Fibroblast of the aortic adventitia (primary cell): ENCODE measurements at regions not wholly inside any gene's neighbourhood (a gene's known extent, or its start where the extent isn't known, plus 50 kb on each side); places are given as distances from the start of the nearest gene placed in this dataset.

Experiments
- DNase-seq: peaks from one replicate; pipeline ENCODE4 v3.0.0-alpha.2; 2010; ENCODE audit warnings: low read depth
- H3K4me3 ChIP-seq: 2 replicates; pipeline ENCODE4 v1.5.1; 2011; ENCODE audit warnings: low read depth, mild to moderate bottlenecking, control low read depth, low read length, moderate library complexity
- TF ChIP-seq, protein P1 (sequence below): IDR thresholded peaks from 2 replicates; pipeline ENCODE4 v1.5.1; 2011; ENCODE audit warnings: mild to moderate bottlenecking, low read length, control low read depth, inconsistent platforms; ENCODE audit not compliant: insufficient read depth

DNA sequence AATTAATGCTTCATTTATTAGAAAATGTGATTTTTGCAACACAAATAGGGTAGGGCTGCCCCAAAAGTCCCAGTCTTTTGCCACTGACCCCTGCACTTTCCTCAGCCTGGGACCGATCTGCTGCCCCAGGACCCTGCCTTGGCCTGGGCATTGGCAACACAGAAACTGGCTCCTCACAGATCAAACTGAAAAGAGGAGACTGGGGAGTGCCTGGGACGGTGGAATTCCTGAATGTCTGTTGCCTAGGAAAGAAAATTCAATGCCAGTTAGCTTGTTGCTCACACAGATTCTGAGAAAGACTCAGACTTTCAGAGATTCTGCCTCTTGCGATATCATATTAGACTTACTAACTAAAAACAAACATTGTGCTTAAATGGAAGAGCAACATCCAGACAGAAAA, 211.2 kb downstream of the VAPA start:
- DNase-seq = no peak
- H3K4me3 ChIP-seq = no peak overlapping the region
- TF ChIP-seq, protein P1, sequence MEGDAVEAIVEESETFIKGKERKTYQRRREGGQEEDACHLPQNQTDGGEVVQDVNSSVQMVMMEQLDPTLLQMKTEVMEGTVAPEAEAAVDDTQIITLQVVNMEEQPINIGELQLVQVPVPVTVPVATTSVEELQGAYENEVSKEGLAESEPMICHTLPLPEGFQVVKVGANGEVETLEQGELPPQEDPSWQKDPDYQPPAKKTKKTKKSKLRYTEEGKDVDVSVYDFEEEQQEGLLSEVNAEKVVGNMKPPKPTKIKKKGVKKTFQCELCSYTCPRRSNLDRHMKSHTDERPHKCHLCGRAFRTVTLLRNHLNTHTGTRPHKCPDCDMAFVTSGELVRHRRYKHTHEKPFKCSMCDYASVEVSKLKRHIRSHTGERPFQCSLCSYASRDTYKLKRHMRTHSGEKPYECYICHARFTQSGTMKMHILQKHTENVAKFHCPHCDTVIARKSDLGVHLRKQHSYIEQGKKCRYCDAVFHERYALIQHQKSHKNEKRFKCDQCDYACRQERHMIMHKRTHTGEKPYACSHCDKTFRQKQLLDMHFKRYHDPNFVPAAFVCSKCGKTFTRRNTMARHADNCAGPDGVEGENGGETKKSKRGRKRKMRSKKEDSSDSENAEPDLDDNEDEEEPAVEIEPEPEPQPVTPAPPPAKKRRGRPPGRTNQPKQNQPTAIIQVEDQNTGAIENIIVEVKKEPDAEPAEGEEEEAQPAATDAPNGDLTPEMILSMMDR = no peak

DNA sequence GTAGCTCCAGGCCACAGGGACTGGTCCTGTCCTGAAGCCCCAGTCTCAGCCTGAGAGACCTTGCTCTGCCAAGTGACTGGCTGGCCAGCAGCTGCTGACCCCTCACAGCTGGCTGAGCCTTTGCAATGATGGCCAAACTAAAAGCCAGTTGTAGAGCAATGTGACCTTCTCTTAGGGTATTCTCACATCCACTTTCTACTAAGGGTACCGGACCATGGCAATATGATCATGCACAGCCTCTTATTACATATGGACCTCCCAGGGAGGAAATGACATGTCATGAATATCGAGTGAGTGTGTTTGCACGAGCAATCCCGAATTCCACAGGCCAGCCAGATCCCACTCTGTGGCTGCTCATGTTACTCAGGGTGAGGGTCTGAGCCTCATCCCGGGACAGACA, 213.9 kb downstream of the VAPA start:
- no peak overlapping the region for H3K4me3 ChIP-seq
- TF ChIP-seq, protein P1 = no peak
- no peak for DNase-seq

DNA sequence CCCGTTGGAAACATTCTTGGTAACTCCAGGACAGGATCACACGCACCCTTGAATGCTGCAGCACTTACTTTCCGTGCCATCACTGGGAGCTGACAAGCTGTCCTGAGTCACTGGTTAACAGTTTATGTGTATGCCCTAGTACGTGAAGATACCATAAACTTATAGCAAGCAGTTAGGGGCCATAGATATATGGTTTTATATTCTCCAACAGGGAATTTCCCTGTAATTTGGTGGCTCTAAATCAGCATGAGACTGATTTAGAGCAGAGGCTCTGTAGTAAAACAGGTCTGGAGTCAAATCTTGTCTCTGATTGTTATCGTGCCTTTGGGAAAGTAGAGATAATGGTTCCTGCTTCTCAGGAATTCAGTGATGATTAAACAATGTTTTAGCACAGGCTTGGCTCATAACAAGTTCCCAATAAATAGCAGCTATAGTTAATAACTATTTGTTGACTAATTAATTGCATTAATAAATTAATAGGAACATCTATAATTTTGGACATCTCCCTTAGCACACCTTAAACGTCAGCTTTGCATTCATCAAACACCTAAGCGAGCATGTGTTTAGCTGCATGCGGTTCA, 215.2 kb downstream of the VAPA start:
- TF ChIP-seq, protein P1 = no peak
- H3K4me3 ChIP-seq = no peak overlapping the region
- DNase-seq = no peak

DNA sequence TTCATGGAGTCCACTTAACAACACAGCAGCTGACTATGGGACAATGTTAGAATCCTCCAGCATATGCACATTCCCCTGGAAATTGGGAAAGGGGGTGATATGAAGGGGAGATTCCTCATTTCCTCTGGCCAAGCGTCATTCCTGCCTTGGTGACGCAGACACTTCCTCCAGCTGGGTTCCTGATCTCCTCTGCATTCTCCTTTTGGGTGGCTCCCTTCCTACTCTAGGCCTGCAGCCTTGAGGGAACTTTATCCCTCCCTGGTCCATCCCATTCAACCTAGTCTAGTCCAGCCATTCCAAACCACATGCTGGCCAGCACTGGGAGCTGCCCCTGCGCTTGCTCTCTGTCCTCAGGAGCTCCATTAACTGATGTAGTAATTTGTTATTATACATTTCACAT, 216.8 kb downstream of the VAPA start:
- DNase-seq = no peak
- no peak overlapping the region for H3K4me3 ChIP-seq
- TF ChIP-seq, protein P1 = no peak

DNA sequence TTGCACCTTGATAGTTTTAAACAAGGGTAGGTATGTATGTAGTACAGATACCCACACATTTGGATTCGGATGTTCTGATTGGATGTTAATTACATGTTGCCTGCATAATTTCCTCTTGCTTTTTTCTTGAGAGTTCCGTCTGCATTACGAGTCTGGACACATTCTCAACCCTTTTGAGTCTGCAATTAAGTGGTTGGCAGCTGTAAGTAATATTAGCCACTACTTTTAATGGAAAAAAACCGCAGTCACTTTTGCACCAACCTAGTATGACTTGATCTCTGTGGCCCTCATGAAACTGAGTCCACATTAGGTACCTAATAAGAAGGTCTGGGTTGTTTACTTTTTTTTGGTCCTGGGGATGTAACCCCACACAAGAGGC, 217.3 kb downstream of the VAPA start:
- TF ChIP-seq, protein P1 = no peak
- DNase-seq = no peak
- no peak overlapping the region for H3K4me3 ChIP-seq

DNA sequence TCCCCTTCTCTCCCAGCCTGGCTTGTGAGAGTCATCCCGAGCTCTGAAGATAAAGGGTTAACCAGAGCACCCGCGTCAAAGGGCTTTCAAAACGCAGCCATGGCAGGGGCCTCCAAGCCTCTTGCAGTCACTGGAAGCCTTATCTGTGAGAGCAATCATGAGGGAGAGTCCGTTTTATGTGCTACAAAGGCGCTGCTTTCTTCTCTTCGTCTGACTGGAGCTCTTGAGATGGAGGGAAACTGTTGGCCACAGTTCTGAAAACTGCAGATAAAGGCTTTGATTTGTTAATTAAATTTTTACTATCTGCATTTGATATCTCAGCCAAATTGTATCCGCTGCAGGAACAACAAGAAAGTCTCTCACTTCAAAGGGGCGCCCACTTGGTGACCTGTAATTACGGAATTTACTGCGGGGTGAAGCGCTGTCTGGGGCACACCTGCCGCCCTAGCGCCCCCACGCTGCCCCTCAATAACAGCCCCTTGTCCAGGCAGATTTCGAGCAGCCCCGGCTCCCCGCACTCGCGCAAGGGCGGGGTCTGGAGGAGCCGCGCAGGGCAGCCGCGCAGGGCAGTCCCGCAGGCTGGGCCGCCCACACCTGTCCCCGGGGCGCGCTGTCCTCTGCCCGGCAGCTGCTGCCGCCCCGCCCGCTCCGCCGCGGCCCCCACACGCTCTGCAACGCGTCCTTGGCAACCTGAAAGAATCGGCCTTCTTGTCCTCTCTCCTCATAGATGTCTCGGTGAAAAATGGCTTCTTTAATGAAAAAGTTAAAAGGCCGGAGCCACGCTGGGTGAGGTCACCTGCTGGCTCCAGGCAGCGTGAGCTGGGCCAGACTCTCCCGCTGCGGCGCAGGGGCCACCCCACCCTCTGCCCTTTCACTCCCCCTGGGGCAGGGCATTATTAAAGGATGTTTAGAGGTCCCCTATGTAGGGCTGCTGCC, 217.9 kb downstream of the VAPA start:
- H3K4me3 ChIP-seq = no peak overlapping the region
- TF ChIP-seq, protein P1 = no peak
- no peak for DNase-seq
